IMR-90 (cell line): ENCODE measurements at regions not wholly inside any gene's neighbourhood (a gene's known extent, or its start where the extent isn't known, plus 50 kb on each side); places are given as distances from the start of the nearest gene placed in this dataset.

Experiments used
- ATAC-seq: fragments of 200-7000 bp; cut with Tn5 transposase; 2 replicates; pipeline ENCODE4 v1.9.1; 2020; ENCODE audit warnings: low read depth, mild to moderate bottlenecking, moderate library complexity
- BruUV-seq: library from RNA; stranded (reverse); fragments of 400-500 nt; replicated peaks from 2 replicates; lab custom pipeline; 2021; lab: Mats Ljungman, UMichigan
- CTCF ChIA-PET: fragments of 300-600 bp; formaldehyde crosslinking; extraction: SDS; loops from one replicate; lab custom pipeline; 2021; ENCODE audit warnings: antibody characterized with exemption; lab: Yijun Ruan, JAX
- POLR2A ChIA-PET: fragments of 300-600 bp; sonication (Branson Sonifier 250); formaldehyde crosslinking; loops from one replicate; lab custom pipeline; 2022; ENCODE audit warnings: antibody characterized with exemption; ENCODE audit not compliant: unreplicated experiment; lab: Charles Lee
- DNase-seq: peaks from one replicate; pipeline ENCODE4 v3.0.0; 2013
- H2AFZ ChIP-seq: replicated peaks from 2 replicates; pipeline ENCODE3; 2013; ENCODE audit warnings: low read length, mild to moderate bottlenecking; ENCODE audit not compliant: poor library complexity
- H2AK5ac ChIP-seq: 2 replicates; pipeline ENCODE4 v1.6.1; 2013; ENCODE audit warnings: low read depth, low read length, inconsistent platforms
- H2AK9ac ChIP-seq: replicated peaks from 2 replicates; pipeline ENCODE3; 2013; ENCODE audit warnings: mild to moderate bottlenecking, low read depth, low read length, moderate library complexity; ENCODE audit not compliant: poor library complexity
- H2BK120ac ChIP-seq: 2 replicates; pipeline ENCODE4 v1.6.1; 2013; ENCODE audit warnings: low read depth, low read length, inconsistent platforms
- H2BK15ac ChIP-seq: 3 replicates; pipeline ENCODE4 v1.6.1; 2013; ENCODE audit warnings: low read depth, low read length, inconsistent platforms
- H2BK20ac ChIP-seq: 2 replicates; pipeline ENCODE4 v1.6.1; 2013; ENCODE audit warnings: low read depth, mild to moderate bottlenecking, inconsistent platforms, low read length, moderate library complexity
- H2BK5ac ChIP-seq: 2 replicates; pipeline ENCODE4 v1.6.1; 2013; ENCODE audit warnings: mild to moderate bottlenecking, low read depth, low read length, inconsistent platforms; ENCODE audit not compliant: poor library complexity, severe bottlenecking
- H3K14ac ChIP-seq: replicated peaks from 2 replicates; pipeline ENCODE4 v1.6.1; 2013; ENCODE audit warnings: low read depth, low read length, inconsistent platforms
- H3K18ac ChIP-seq: 2 replicates; pipeline ENCODE4 v1.6.1; 2013; ENCODE audit warnings: low read depth, low read length, control low read depth
- H3K23ac ChIP-seq: 2 replicates; pipeline ENCODE4 v1.6.1; 2013; ENCODE audit warnings: low read depth, low read length, inconsistent platforms
- H3K27ac ChIP-seq: 2 replicates; pipeline ENCODE4 v1.5.1; 2013; ENCODE audit warnings: mild to moderate bottlenecking, control low read depth, low read length; ENCODE audit not compliant: insufficient read depth
- H3K27me3 ChIP-seq: 2 replicates; pipeline ENCODE4 v1.6.1; 2013; ENCODE audit warnings: low read length; ENCODE audit not compliant: control insufficient read depth, insufficient read depth
- H3K36me3 ChIP-seq: 2 replicates; pipeline ENCODE4 v1.6.1; 2013; ENCODE audit warnings: low read length, mixed read lengths; ENCODE audit not compliant: control insufficient read depth, insufficient read depth
- H3K4ac ChIP-seq: 2 replicates; pipeline ENCODE4 v1.6.1; 2013; ENCODE audit warnings: low read depth, low read length, inconsistent platforms
- H3K4me1 ChIP-seq: 2 replicates; pipeline ENCODE4 v1.6.1; 2013; ENCODE audit warnings: low read length, mixed read lengths; ENCODE audit not compliant: control insufficient read depth, insufficient read depth
- H3K4me2 ChIP-seq: 2 replicates; pipeline ENCODE4 v1.6.1; 2013; ENCODE audit warnings: low read depth, mild to moderate bottlenecking, control low read depth, low read length, moderate library complexity
- H3K4me3 ChIP-seq: 2 replicates; pipeline ENCODE4 v1.5.1; 2013; ENCODE audit warnings: low read depth, mild to moderate bottlenecking, control low read depth, low read length, moderate library complexity; ENCODE audit not compliant: insufficient read depth
- H3K56ac ChIP-seq: 2 replicates; pipeline ENCODE4 v1.6.1; 2013; ENCODE audit warnings: low read length, inconsistent platforms; ENCODE audit not compliant: insufficient read depth; ENCODE audit errors: extremely low read depth
- H3K79me1 ChIP-seq, 2 experiments: 2 replicates each; pipeline ENCODE4 v1.6.1; 2013; ENCODE audit warnings: low read length in 2 of 2, inconsistent platforms in 1 of 2, low read depth in 1 of 2
- H3K9ac ChIP-seq: 2 replicates; pipeline ENCODE4 v1.6.1; 2013; ENCODE audit warnings: low read depth, low read length, control low read depth
- H3K9me1 ChIP-seq: 2 replicates; pipeline ENCODE4 v1.6.1; 2013; ENCODE audit warnings: low read length, inconsistent platforms; ENCODE audit not compliant: insufficient read depth
- H3K9me3 ChIP-seq: 2 replicates; pipeline ENCODE4 v1.6.1; 2013; ENCODE audit warnings: low read length; ENCODE audit not compliant: control insufficient read depth, insufficient read depth
- H4K20me1 ChIP-seq: 2 replicates; pipeline ENCODE4 v1.6.1; 2013; ENCODE audit warnings: low read length, inconsistent platforms; ENCODE audit not compliant: insufficient read depth
- H4K5ac ChIP-seq: 2 replicates; pipeline ENCODE4 v1.6.1; 2013; ENCODE audit warnings: mild to moderate bottlenecking, low read depth, low read length, control low read depth
- H4K8ac ChIP-seq, 2 experiments: 2 replicates each; pipeline ENCODE4 v1.6.1; 2013; ENCODE audit warnings: low read depth in 2 of 2, low read length in 2 of 2, control low read depth in 1 of 2, inconsistent platforms in 1 of 2
- H4K91ac ChIP-seq: 2 replicates; pipeline ENCODE4 v1.6.1; 2013; ENCODE audit warnings: low read depth, low read length, inconsistent platforms; ENCODE audit not compliant: insufficient read depth
- RFX5 ChIP-seq: IDR thresholded peaks from 2 replicates; pipeline ENCODE4 v1.8.0; 2012; ENCODE audit warnings: low read depth, mild to moderate bottlenecking, low read length, moderate library complexity
- WGBS, 2 experiments: methylation state at CpG; one replicate each; pipeline versions ENCODE4 v1.1.5 to v1.1.7; 2013; ENCODE audit warnings: missing lambda C conversion rate in 2 of 2; ENCODE audit not compliant: insufficient read length in 1 of 2; ENCODE audit errors: extremely low coverage in 2 of 2; 5-methylcytosine and 5-hydroxymethylcytosine counted together
- dilution Hi-C: fragments of 300-500 bp; cut with HindIII; formaldehyde crosslinking; loops from one replicate; pipeline ENCODE4 v1.14.3; 2018; ENCODE audit warnings: low sequenced_read_pairs; ENCODE audit not compliant: unreplicated experiment
- in situ Hi-C: fragments of 300-500 bp; cut with MboI; formaldehyde crosslinking; loops from 3 replicates; pipeline ENCODE4 v1.14.3; 2019; ENCODE audit warnings: low sequenced_read_pairs, inconsistent platforms, mixed read lengths
- intact Hi-C: fragments of 100-400 bp; cut with micrococcal nuclease; formaldehyde crosslinking; loops from 2 replicates; pipeline ENCODE4 v1.10.0; 2022

- dilution Hi-C loops, result no loop called here
- ChIA-PET CTCF (no interaction called here), POLR2A (no interaction called here)
These were observed 640.5 kb downstream of the TMEM182 start for GRCh38 chr2:103402336-103402735.

More at GRCh38 chr2:103402336-103402735, 640.5 kb downstream of the TMEM182 start:
- Histone ChIP-seq H3K18ac (no peak overlapping the region), H2AK9ac (no peak overlapping the region), H3K23ac (no peak overlapping the region), H4K91ac (no peak overlapping the region), H3K9me1 (no peaks in the 10 kb centered on the region), H2BK120ac (no peak overlapping the region), H3K4me3 (no peak overlapping the region), H3K27ac (no peak overlapping the region), H3K27me3 (no peaks in the 10 kb centered on the region), H2BK15ac (no peak overlapping the region), H3K36me3 (no peaks in the 10 kb centered on the region), H3K4me2 (no peak overlapping the region), H3K56ac (no peak overlapping the region), H2AK5ac (no peak overlapping the region), H3K4me1 (no peaks in the 10 kb centered on the region), H3K4ac (no peak overlapping the region), H4K20me1 (no peaks in the 10 kb centered on the region), H3K14ac (no peak overlapping the region), H2AFZ (no peak overlapping the region), H2BK20ac (no peak overlapping the region), H3K9me3 (peaks cover 6% of the 10 kb centered on the region), H3K79me1 (no peaks in the 10 kb centered on the region), H3K9ac (no peak overlapping the region), H2BK5ac (no peak overlapping the region), H4K5ac (no peak overlapping the region), H4K8ac (no peak overlapping the region)
- no TSS peak for BruUV-seq
- no peak for TF ChIP-seq RFX5
- in situ Hi-C loops (no loop called here), intact Hi-C loops (no loop called here)
- no CpG with 5 or more reads among the region's 3 CpGs for WGBS, 2 experiments
- ATAC-seq (no peak), DNase-seq (no peak)
